Ovary (tissue), 7 donors: ENCODE measurements at regions not wholly inside any gene's neighbourhood (a gene's known extent, or its start where the extent isn't known, plus 50 kb on each side); places are given as distances from the start of the nearest gene placed in this dataset.

Source experiments
- DNase-seq, 5 donors: peaks; one replicate each; pipeline ENCODE4 v3.0.0-alpha.2; 2019 to 2020
- H3K27ac ChIP-seq, 2 donors: fragments of 200-600 bp; one replicate each; pipeline versions ENCODE4 v1.5.1 to v1.8.0; 2019 to 2022
- H3K27me3 ChIP-seq: fragments of 200-600 bp; one replicate; pipeline ENCODE4 v1.8.0; 2022
- H3K36me3 ChIP-seq: fragments of 200-600 bp; sonication (generic); one replicate; pipeline ENCODE4 v1.5.1; 2019
- H3K4me1 ChIP-seq: one replicate; pipeline ENCODE4 v1.8.1; 2013; ENCODE audit warnings: mild to moderate bottlenecking, moderate library complexity; ENCODE audit not compliant: insufficient read depth
- H3K4me3 ChIP-seq: fragments of 200-600 bp; sonication (generic); one replicate; pipeline ENCODE4 v1.5.1; 2017
- H3K9me3 ChIP-seq, 2 donors: fragments of 200-600 bp in 1 of 2; sonication (generic) in 1 of 2; one replicate each; pipeline versions ENCODE4 v1.5.1 to v1.8.1; 2013 to 2019; ENCODE audit warnings: mild to moderate bottlenecking in 1 of 2, moderate library complexity in 1 of 2
- CTCF ChIP-seq, 3 donors: fragments of 450-650 bp in 2 of 3; fragments of 200-600 bp in 1 of 3; IDR thresholded peaks; one replicate each; pipeline versions ENCODE4 v1.5.1 to v1.8.0; 2016 to 2022; ENCODE audit warnings: antibody characterized with exemption in 3 of 3, mild to moderate bottlenecking in 1 of 3
- EP300 ChIP-seq: sonication (generic); formaldehyde crosslinking; IDR thresholded peaks from one replicate; pipeline ENCODE4 v1.6.1; 2017; ENCODE audit warnings: antibody characterized with exemption
- POLR2A ChIP-seq: fragments of 450-650 bp; IDR thresholded peaks from one replicate; pipeline ENCODE4 v1.6.1; 2017; ENCODE audit warnings: antibody characterized with exemption, mild to moderate bottlenecking, moderate library complexity
- whole genome bisulfite sequencing, 3 donors: extraction: QIAGEN DNeasy Blood & Tissue Kit in 1 of 3; methylation state at CpG; one replicate each; pipeline versions ENCODE4 v1.1.5 to v1.1.7; 2013 to 2017; 5-methylcytosine and 5-hydroxymethylcytosine counted together
- intact Hi-C, 4 donors: fragments of 100-400 bp; cut with DNase I; formaldehyde crosslinking; loops; one replicate each; pipeline versions ENCODE4 v1.11.0 to v1.15.1; 2022 to 2023
- donor health status: DM: no; HTN: no; CAD: no; lungs with moderate emphysema.
- donor health status: DM: no; HTN: no; CAD: no.
- donor health status: Bipolar disorder and iron deficiency.
- donor health status: DM: no; HTN: no; CAD: no.
- donor health status: DM: yes; HTN: yes; CAD: no.

- intact Hi-C loops = no loop called here
- no peaks in the 10 kb centered on the region for H3K4me1 ChIP-seq
- H3K9me3 ChIP-seq = no peaks in the 10 kb centered on the region
- no peak overlapping the region for H3K4me3 ChIP-seq
- 87 to 98% (median 90%) methylated on average over 3 of the region's 3 CpGs for WGBS, 3 donors
- no peak for TF ChIP-seq EP300
- TF ChIP-seq CTCF (IDR thresholded peaks at IDR 0.05) = no peak
- no peak for TF ChIP-seq POLR2A
- H3K27ac ChIP-seq = no peak overlapping the region
- no peaks in the 10 kb centered on the region for H3K36me3 ChIP-seq
- H3K27me3 ChIP-seq = no peaks in the 10 kb centered on the region
- no peak for DNase-seq
Observed at GRCh38 chr2:16036951-16037350, 96.6 kb downstream of the MYCN start.

- Histone ChIP-seq H3K27ac (no peak overlapping the region), H3K4me1 (no peaks in the 10 kb centered on the region), H3K36me3 (no peaks in the 10 kb centered on the region), H3K9me3 (no peaks in the 10 kb centered on the region), H3K4me3 (no peak overlapping the region), H3K27me3 (no peaks in the 10 kb centered on the region)
- intact Hi-C loops = no loop called here
- WGBS, 3 donors = 87 to 93% (median 90%) methylated on average over 11 of the region's 11 CpGs
- no peak for DNase-seq
- TF ChIP-seq EP300 (no peak), CTCF (IDR thresholded peaks at IDR 0.05) (no peak), POLR2A (no peak)
Observed at GRCh38 chr2:16035747-16036745, 95.7 kb downstream of the MYCN start.

GRCh38 chr2:16034975-16035746 is 94.8 kb downstream of the MYCN start:
- H3K4me3 ChIP-seq = no peak overlapping the region
- intact Hi-C loops = no loop called here
- DNase-seq = no peak
- TF ChIP-seq CTCF (IDR thresholded peaks at IDR 0.05) (no peak), POLR2A (no peak), EP300 (no peak)
- WGBS, 3 donors = 91 to 95% (median 91%) methylated on average over 10 of the region's 10 CpGs
- no peaks in the 10 kb centered on the region for H3K36me3 ChIP-seq
- H3K27me3 ChIP-seq = no peaks in the 10 kb centered on the region
- no peaks in the 10 kb centered on the region for H3K4me1 ChIP-seq
- no peaks in the 10 kb centered on the region for H3K9me3 ChIP-seq
- H3K27ac ChIP-seq = no peak overlapping the region

- intact Hi-C loops = no loop called here
- WGBS, 3 donors = 65 to 74% (median 66%) methylated on average over 5 of the region's 5 CpGs
- Histone ChIP-seq H3K27me3 (no peaks in the 10 kb centered on the region), H3K36me3 (no peaks in the 10 kb centered on the region), H3K4me3 (no peak overlapping the region), H3K4me1 (no peaks in the 10 kb centered on the region), H3K27ac (no peak overlapping the region), H3K9me3 (no peaks in the 10 kb centered on the region)
- TF ChIP-seq EP300 (no peak), CTCF (IDR thresholded peaks at IDR 0.05) (no peak), POLR2A (no peak)
- DNase-seq = no peak
Observed at GRCh38 chr2:16034151-16034974, 94.0 kb downstream of the MYCN start.
